HepG2 (cell line): ENCODE measurements at regions not wholly inside any gene's neighbourhood (a gene's known extent, or its start where the extent isn't known, plus 50 kb on each side); places are given as distances from the start of the nearest gene placed in this dataset.

Source experiments
- AKNA ChIP-seq: sonication (generic); formaldehyde crosslinking; IDR thresholded peaks from 2 replicates; pipeline ENCODE4 v1.4.0; 2020; ENCODE audit warnings: missing genetic modification reagents, borderline replicate concordance
- ATAD3A ChIP-seq: sonication (generic); formaldehyde crosslinking; IDR thresholded peaks from 2 replicates; pipeline ENCODE4 v1.4.0; 2020; ENCODE audit warnings: missing genetic modification reagents
- FOXA1 ChIP-seq, 2 experiments: fragments of 450-650 bp in 1 of 2; sonication (generic) in 1 of 2; formaldehyde crosslinking in 1 of 2; IDR thresholded peaks; 2 replicates each; pipeline versions ENCODE4 v1.4.0 to v1.6.1; 2016 to 2020; ENCODE audit warnings: missing genetic modification reagents in 1 of 2
- FOXA3 ChIP-seq: IDR thresholded peaks from 2 replicates; pipeline ENCODE4 v1.6.1; 2016; ENCODE audit warnings: missing genetic modification reagents, missing compliant biosample characterization
- HDAC2 ChIP-seq: sonication (generic); formaldehyde crosslinking; IDR thresholded peaks from 2 replicates; pipeline ENCODE4 v1.4.0; 2020; ENCODE audit warnings: missing genetic modification reagents
- MED13 ChIP-seq: sonication (generic); formaldehyde crosslinking; IDR thresholded peaks from 2 replicates; pipeline ENCODE4 v1.5.0; 2020; ENCODE audit warnings: missing genetic modification reagents
- NR2F2 ChIP-seq: IDR thresholded peaks from 2 replicates; pipeline ENCODE4 v1.6.1; 2012; ENCODE audit warnings: low read depth, inconsistent platforms, borderline replicate concordance
- SKIL ChIP-seq: sonication (generic); formaldehyde crosslinking; IDR thresholded peaks from 2 replicates; pipeline ENCODE4 v1.8.0; 2022; ENCODE audit warnings: missing genetic modification reagents, mild to moderate bottlenecking, moderate library complexity, borderline replicate concordance
- SNRNP70 ChIP-seq: fragments of 200-400 bp; formaldehyde crosslinking; IDR thresholded peaks from 2 replicates; pipeline ENCODE4 v1.6.1; 2017; ENCODE audit warnings: mild to moderate bottlenecking, low read depth, low read length, moderate library complexity
- SRF ChIP-seq: IDR thresholded peaks from 2 replicates; pipeline ENCODE4 v1.6.1; 2011; ENCODE audit warnings: mild to moderate bottlenecking, low read depth, low read length, moderate library complexity
- TAF15 ChIP-seq: fragments of 200-400 bp; formaldehyde crosslinking; IDR thresholded peaks from one replicate; pipeline ENCODE4 v1.6.1; 2018; ENCODE audit warnings: mild to moderate bottlenecking, low read depth, low read length; ENCODE audit not compliant: poor library complexity, severe bottlenecking
- TEF ChIP-seq: sonication (generic); formaldehyde crosslinking; IDR thresholded peaks from 2 replicates; pipeline ENCODE4 v1.5.0; 2020; ENCODE audit warnings: missing genetic modification reagents
- TGIF2 ChIP-seq: IDR thresholded peaks from 2 replicates; pipeline ENCODE4 v1.6.1; 2016; ENCODE audit warnings: control low read depth, missing compliant biosample characterization
- ZNF121 ChIP-seq: sonication (generic); formaldehyde crosslinking; IDR thresholded peaks from 2 replicates; pipeline ENCODE4 v1.5.0; 2020; ENCODE audit warnings: mild to moderate bottlenecking, missing genetic modification reagents
- ZNF230 ChIP-seq: sonication (generic); formaldehyde crosslinking; IDR thresholded peaks from 2 replicates; pipeline ENCODE4 v1.4.0; 2020; ENCODE audit warnings: mild to moderate bottlenecking, missing genetic modification reagents
- ZNF337 ChIP-seq: sonication (generic); formaldehyde crosslinking; IDR thresholded peaks from 2 replicates; pipeline ENCODE4 v1.5.1; 2020; ENCODE audit warnings: missing genetic modification reagents, low read depth, mild to moderate bottlenecking, borderline replicate concordance
- ZNF484 ChIP-seq: sonication (generic); formaldehyde crosslinking; IDR thresholded peaks from 2 replicates; pipeline ENCODE4 v1.5.1; 2020; ENCODE audit warnings: mild to moderate bottlenecking, low read depth, missing genetic modification reagents, borderline replicate concordance
- ZNF577 ChIP-seq: sonication (generic); formaldehyde crosslinking; IDR thresholded peaks from 2 replicates; pipeline ENCODE4 v1.4.0; 2020; ENCODE audit warnings: mild to moderate bottlenecking, low read depth, missing genetic modification reagents, borderline replicate concordance
- ZNF720 ChIP-seq: sonication (generic); formaldehyde crosslinking; IDR thresholded peaks from 2 replicates; pipeline ENCODE4 v1.4.0; 2020; ENCODE audit warnings: missing genetic modification reagents
- ZNF749 ChIP-seq: sonication (generic); formaldehyde crosslinking; IDR thresholded peaks from 2 replicates; pipeline ENCODE4 v1.8.0; 2022; ENCODE audit warnings: mild to moderate bottlenecking, missing genetic modification reagents, moderate library complexity, borderline replicate concordance
- ZNF780A ChIP-seq: sonication (generic); formaldehyde crosslinking; IDR thresholded peaks from 2 replicates; pipeline ENCODE4 v1.8.0; 2022; ENCODE audit warnings: mild to moderate bottlenecking, missing genetic modification reagents, moderate library complexity
- ZNF788 ChIP-seq: sonication (generic); formaldehyde crosslinking; IDR thresholded peaks from 2 replicates; pipeline ENCODE4 v1.5.0; 2020; ENCODE audit warnings: mild to moderate bottlenecking, missing genetic modification reagents, borderline replicate concordance

- TF ChIP-seq TEF (CRISPR knock-in tag): no peak
- no peak for TF ChIP-seq AKNA (CRISPR knock-in tag)
- no peak for TF ChIP-seq ZNF749 (CRISPR knock-in tag)
- no peak; the same call in 1 of the 2 replicates for TF ChIP-seq TGIF2 (CRISPR knock-in tag)
- peak; percentile 79 for TF ChIP-seq FOXA1 (IDR thresholded peaks at IDR 0.05)
- peak; percentile 94 for TF ChIP-seq FOXA1 (CRISPR knock-in tag; IDR thresholded peaks at IDR 0.05)
- TF ChIP-seq SRF: no peak
- no peak; the same call in 1 of the 2 replicates for TF ChIP-seq ZNF337
- TF ChIP-seq TAF15: no peak
- TF ChIP-seq ATAD3A (CRISPR knock-in tag): no peak
- TF ChIP-seq ZNF720 (CRISPR knock-in tag): no peak
- peak; percentile 23; the same call in 1 of the 2 replicates for TF ChIP-seq ZNF788 (CRISPR knock-in tag)
- peak; percentile 33 for TF ChIP-seq HDAC2 (CRISPR knock-in tag)
- 0 out of 2 replicates have a peak, but pooled peaks have one; percentile 37 for TF ChIP-seq ZNF230 (CRISPR knock-in tag)
- no peak for TF ChIP-seq ZNF484 (CRISPR knock-in tag)
- no peak for TF ChIP-seq ZNF780A (CRISPR knock-in tag)
- peak; percentile 66 for TF ChIP-seq NR2F2
- no peak for TF ChIP-seq ZNF121
- TF ChIP-seq ZNF577 (CRISPR knock-in tag): no peak
- peak; percentile 93 for TF ChIP-seq FOXA3 (CRISPR knock-in tag)
- TF ChIP-seq MED13 (CRISPR knock-in tag): peak; percentile 57; the same call in 1 of the 2 replicates
- peak; percentile 42; the same call in 1 of the 2 replicates for TF ChIP-seq SKIL (CRISPR knock-in tag)
- TF ChIP-seq SNRNP70: no peak
Measured at GRCh38 chr3:188003188-188004171, 150.5 kb upstream of the LPP start (continued).
